WTC11 (cell line): ENCODE measurements at regions not wholly inside any gene's neighbourhood (a gene's known extent, or its start where the extent isn't known, plus 50 kb on each side); places are given as distances from the start of the nearest gene placed in this dataset.

Experiments
- ATAC-seq: fragments of 200-7000 bp; cut with Tn5 transposase; 2 replicates; pipeline ENCODE4 v1.10.0; 2021; ENCODE audit warnings: mild to moderate bottlenecking, moderate library complexity
- CTCF ChIA-PET: fragments of 300-600 bp; sonication (Branson Sonifier 250); formaldehyde crosslinking; loops from one replicate; lab custom pipeline; 2021; ENCODE audit warnings: antibody characterized with exemption; lab: Charles Lee
- POLR2A ChIA-PET: fragments of 350-600 bp; sonication (Branson Sonifier 250); formaldehyde crosslinking; loops from one replicate; lab custom pipeline; 2021; ENCODE audit warnings: antibody characterized with exemption; lab: Charles Lee
- DNase-seq: peaks from one replicate; pipeline ENCODE4 v3.0.0; 2021; ENCODE audit warnings: low spot score
- H3K27ac Mint-ChIP-seq: 2 replicates; pipeline ENCODE4 v1.8.0; 2021; ENCODE audit warnings: mixed read lengths
- H3K27me3 Mint-ChIP-seq: 2 replicates; pipeline ENCODE4 v1.8.0; 2021; ENCODE audit warnings: low read depth, mild to moderate bottlenecking, moderate library complexity, mixed read lengths
- H3K36me3 Mint-ChIP-seq: 2 replicates; pipeline ENCODE4 v1.8.0; 2021; ENCODE audit warnings: mixed read lengths
- H3K4me1 Mint-ChIP-seq: 2 replicates; pipeline ENCODE4 v1.8.0; 2022; ENCODE audit warnings: mixed read lengths
- H3K4me3 Mint-ChIP-seq: 2 replicates; pipeline ENCODE4 v1.8.0; 2021; ENCODE audit warnings: mild to moderate bottlenecking, moderate library complexity, mixed read lengths
- H3K9me3 Mint-ChIP-seq: 2 replicates; pipeline ENCODE4 v1.8.0; 2021; ENCODE audit warnings: mixed read lengths
- EMX1 ChIP-seq: fragments of 250-450 bp; sonication (Bioruptor Pico); IDR thresholded peaks from 2 replicates; pipeline ENCODE4 v1.8.0; 2021; ENCODE audit warnings: mild to moderate bottlenecking
- FOXJ3 ChIP-seq: sonication (generic); formaldehyde crosslinking; IDR thresholded peaks from 2 replicates; pipeline ENCODE4 v1.9.0; 2021; ENCODE audit warnings: missing genetic modification reagents, mild to moderate bottlenecking, borderline replicate concordance
- GRHL2 ChIP-seq: fragments of 250-450 bp; sonication (Bioruptor Pico); IDR thresholded peaks from 2 replicates; pipeline ENCODE4 v1.8.0; 2022; ENCODE audit warnings: mild to moderate bottlenecking, moderate library complexity; ENCODE audit not compliant: insufficient replicate concordance, severe bottlenecking
- GTF2I ChIP-seq: fragments of 250-450 bp; sonication (Bioruptor Pico); conservative IDR thresholded peaks from 2 replicates; pipeline ENCODE4 v1.4.0; 2021; ENCODE audit warnings: mild to moderate bottlenecking
- JAZF1 ChIP-seq: fragments of 250-450 bp; sonication (Bioruptor Pico); IDR thresholded peaks from 2 replicates; pipeline ENCODE4 v1.9.0; 2021; ENCODE audit warnings: moderate library complexity, mild to moderate bottlenecking, inconsistent platforms
- NFE2L1 ChIP-seq: sonication (generic); formaldehyde crosslinking; IDR thresholded peaks from 2 replicates; pipeline ENCODE4 v1.8.1; 2023; ENCODE audit warnings: missing genetic modification reagents
- NR2C2 ChIP-seq: sonication (generic); formaldehyde crosslinking; IDR thresholded peaks from 2 replicates; pipeline ENCODE4 v1.8.0; 2022; ENCODE audit warnings: mild to moderate bottlenecking, missing genetic modification reagents
- SMAD3 ChIP-seq: sonication (generic); formaldehyde crosslinking; IDR thresholded peaks from 2 replicates; pipeline ENCODE4 v1.8.0; 2022; ENCODE audit warnings: missing genetic modification reagents, mild to moderate bottlenecking, borderline replicate concordance
- SMAD4 ChIP-seq: sonication (generic); formaldehyde crosslinking; IDR thresholded peaks from 2 replicates; pipeline ENCODE4 v1.8.0; 2022; ENCODE audit warnings: mild to moderate bottlenecking, missing genetic modification reagents
- SP1 ChIP-seq: sonication (generic); formaldehyde crosslinking; conservative IDR thresholded peaks from 2 replicates; pipeline ENCODE4 v1.8.1; 2022; ENCODE audit warnings: missing genetic modification reagents
- TEAD4 ChIP-seq: sonication (generic); formaldehyde crosslinking; IDR thresholded peaks from 2 replicates; pipeline ENCODE4 v1.8.0; 2022; ENCODE audit warnings: mild to moderate bottlenecking, missing genetic modification reagents
- ZNF219 ChIP-seq: sonication (generic); formaldehyde crosslinking; IDR thresholded peaks from 2 replicates; pipeline ENCODE4 v1.8.0; 2023; ENCODE audit warnings: missing genetic modification reagents, mild to moderate bottlenecking, borderline replicate concordance
- ZNF317 ChIP-seq: sonication (generic); formaldehyde crosslinking; IDR thresholded peaks from 2 replicates; pipeline ENCODE4 v1.8.1; 2023; ENCODE audit warnings: low read depth, mild to moderate bottlenecking, moderate library complexity, missing genetic modification reagents, borderline replicate concordance
- ZNF396 ChIP-seq: fragments of 250-450 bp; sonication (Bioruptor Pico); IDR thresholded peaks from 2 replicates; pipeline ENCODE4 v1.8.0; 2021; ENCODE audit warnings: mild to moderate bottlenecking, moderate library complexity, borderline replicate concordance
- TF ChIP-seq, protein P1 (sequence below): fragments of 250-450 bp; sonication (Bioruptor Pico); conservative IDR thresholded peaks from 2 replicates; pipeline ENCODE4 v1.9.0; 2021; ENCODE audit warnings: mild to moderate bottlenecking
- TF ChIP-seq, protein P2 (sequence below): sonication (generic); formaldehyde crosslinking; IDR thresholded peaks from 2 replicates; pipeline ENCODE4 v1.8.0; 2022; ENCODE audit warnings: missing genetic modification reagents
- TF ChIP-seq, protein P3 (sequence below): fragments of 250-450 bp; sonication (Bioruptor Pico); IDR thresholded peaks from 2 replicates; pipeline ENCODE4 v1.9.0; 2021; ENCODE audit warnings: mild to moderate bottlenecking
- TF ChIP-seq, protein P4 (sequence below): sonication (generic); formaldehyde crosslinking; IDR thresholded peaks from 2 replicates; pipeline ENCODE4 v1.8.0; 2022; ENCODE audit warnings: mild to moderate bottlenecking, missing genetic modification reagents
- TF ChIP-seq, protein P5 (sequence below): sonication (generic); formaldehyde crosslinking; IDR thresholded peaks from 2 replicates; pipeline ENCODE4 v1.8.1; 2022; ENCODE audit warnings: low read depth, missing genetic modification reagents, borderline replicate concordance
- TF ChIP-seq, protein P6 (sequence below): sonication (generic); formaldehyde crosslinking; IDR thresholded peaks from 2 replicates; pipeline ENCODE4 v1.8.1; 2023; ENCODE audit warnings: mild to moderate bottlenecking, missing genetic modification reagents
- TF ChIP-seq, protein P7 (sequence below): sonication (generic); formaldehyde crosslinking; IDR thresholded peaks from 2 replicates; pipeline ENCODE4 v1.8.1; 2022; ENCODE audit warnings: missing genetic modification reagents, borderline replicate concordance

DNA sequence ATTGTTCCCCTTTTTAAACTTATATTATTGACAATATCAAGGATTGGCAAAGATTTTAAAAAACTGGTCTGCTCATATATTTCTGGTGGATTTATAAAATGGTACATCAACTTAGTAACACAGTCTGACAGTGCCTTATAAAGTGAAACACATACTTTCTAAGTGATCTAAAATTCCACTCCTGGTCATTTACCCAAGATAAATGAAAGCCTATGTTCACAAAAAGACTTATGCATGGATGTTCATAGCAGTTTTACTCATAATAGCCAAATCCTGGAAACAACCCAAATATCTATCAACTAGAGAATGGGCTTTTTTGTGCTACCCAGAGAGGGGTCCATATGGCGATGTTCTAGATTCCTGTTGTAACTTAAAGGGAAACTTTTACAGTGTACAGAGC lies 222.4 kb upstream of the FAM83B start:
- H3K27ac Mint-ChIP-seq: no peak overlapping the region
- TF ChIP-seq SMAD4 (CRISPR knock-in tag): no peak
- TF ChIP-seq GTF2I (CRISPR knock-in tag): no peak
- TF ChIP-seq EMX1 (CRISPR knock-in tag): no peak
- TF ChIP-seq ZNF219 (CRISPR knock-in tag): no peak
- no peak for TF ChIP-seq GRHL2
- TF ChIP-seq FOXJ3 (CRISPR knock-in tag): no peak
- TF ChIP-seq JAZF1 (CRISPR knock-in tag): no peak
- TF ChIP-seq, protein P1, sequence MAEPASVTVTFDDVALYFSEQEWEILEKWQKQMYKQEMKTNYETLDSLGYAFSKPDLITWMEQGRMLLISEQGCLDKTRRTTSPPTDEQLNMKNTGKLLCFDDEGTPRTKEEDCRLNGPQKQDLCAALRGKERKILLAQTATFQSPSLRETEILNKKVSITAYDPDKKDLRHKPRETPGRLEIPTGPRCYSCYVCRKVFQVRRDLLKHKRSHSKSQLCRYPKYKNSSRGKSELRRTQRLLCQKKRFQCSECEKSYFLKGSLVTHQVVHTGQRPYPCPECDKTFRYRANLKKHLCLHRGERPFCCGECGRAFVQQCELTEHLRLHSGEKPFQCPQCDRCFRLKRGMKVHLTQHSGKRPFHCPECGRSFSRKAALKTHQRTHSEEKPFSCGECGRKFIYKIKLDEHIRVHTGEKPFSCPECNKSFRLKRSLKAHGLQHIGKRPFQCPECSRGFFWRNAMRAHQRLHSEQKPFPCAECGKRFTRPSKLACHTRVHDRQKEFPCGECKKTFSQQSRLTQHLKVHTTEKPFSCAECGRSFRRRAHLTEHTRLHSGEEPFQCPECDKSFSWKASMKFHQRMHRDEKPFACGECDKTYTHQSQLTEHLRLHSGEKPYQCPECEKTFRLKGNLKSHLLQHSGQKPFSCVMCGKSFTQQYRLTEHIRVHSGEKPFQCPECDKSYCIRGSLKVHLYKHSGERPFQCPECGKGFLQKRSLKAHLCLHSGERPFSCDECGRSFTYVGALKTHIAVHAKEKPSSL: no peak
- TF ChIP-seq, protein P2, sequence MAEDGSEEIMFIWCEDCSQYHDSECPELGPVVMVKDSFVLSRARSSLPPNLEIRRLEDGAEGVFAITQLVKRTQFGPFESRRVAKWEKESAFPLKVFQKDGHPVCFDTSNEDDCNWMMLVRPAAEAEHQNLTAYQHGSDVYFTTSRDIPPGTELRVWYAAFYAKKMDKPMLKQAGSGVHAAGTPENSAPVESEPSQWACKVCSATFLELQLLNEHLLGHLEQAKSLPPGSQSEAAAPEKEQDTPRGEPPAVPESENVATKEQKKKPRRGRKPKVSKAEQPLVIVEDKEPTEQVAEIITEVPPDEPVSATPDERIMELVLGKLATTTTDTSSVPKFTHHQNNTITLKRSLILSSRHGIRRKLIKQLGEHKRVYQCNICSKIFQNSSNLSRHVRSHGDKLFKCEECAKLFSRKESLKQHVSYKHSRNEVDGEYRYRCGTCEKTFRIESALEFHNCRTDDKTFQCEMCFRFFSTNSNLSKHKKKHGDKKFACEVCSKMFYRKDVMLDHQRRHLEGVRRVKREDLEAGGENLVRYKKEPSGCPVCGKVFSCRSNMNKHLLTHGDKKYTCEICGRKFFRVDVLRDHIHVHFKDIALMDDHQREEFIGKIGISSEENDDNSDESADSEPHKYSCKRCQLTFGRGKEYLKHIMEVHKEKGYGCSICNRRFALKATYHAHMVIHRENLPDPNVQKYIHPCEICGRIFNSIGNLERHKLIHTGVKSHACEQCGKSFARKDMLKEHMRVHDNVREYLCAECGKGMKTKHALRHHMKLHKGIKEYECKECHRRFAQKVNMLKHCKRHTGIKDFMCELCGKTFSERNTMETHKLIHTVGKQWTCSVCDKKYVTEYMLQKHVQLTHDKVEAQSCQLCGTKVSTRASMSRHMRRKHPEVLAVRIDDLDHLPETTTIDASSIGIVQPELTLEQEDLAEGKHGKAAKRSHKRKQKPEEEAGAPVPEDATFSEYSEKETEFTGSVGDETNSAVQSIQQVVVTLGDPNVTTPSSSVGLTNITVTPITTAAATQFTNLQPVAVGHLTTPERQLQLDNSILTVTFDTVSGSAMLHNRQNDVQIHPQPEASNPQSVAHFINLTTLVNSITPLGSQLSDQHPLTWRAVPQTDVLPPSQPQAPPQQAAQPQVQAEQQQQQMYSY (CRISPR knock-in tag): no peak
- H3K4me1 Mint-ChIP-seq: no peaks in the 10 kb centered on the region
- no peak for ATAC-seq
- H3K27me3 Mint-ChIP-seq: no peaks in the 10 kb centered on the region; the same call in 1 of the 2 replicates
- H3K36me3 Mint-ChIP-seq: no peaks in the 10 kb centered on the region
- no peaks in the 10 kb centered on the region for H3K9me3 Mint-ChIP-seq
- POLR2A ChIA-PET: no interaction called here
- no peak overlapping the region for H3K4me3 Mint-ChIP-seq
- no peak for DNase-seq
- CTCF ChIA-PET: no interaction called here

DNA sequence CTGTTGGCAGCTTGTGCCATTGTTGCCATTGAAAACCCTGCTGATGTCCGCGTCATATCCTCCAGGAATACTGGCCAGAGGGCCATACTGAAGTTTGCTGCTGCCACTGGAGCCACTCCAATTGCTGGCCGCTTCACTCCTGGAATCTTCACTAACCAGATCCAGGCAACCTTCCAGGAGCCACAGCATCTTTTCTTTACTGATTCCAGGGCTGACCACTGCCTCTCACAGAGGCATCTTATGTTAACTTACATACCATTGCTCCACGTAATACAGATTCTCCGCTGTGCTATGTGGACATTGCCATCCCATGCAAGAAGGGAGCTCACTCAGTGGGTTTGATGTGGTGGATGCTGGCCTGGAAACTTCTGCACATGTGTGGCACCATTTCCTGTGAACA lies 221.8 kb upstream of the FAM83B start:
- no peak overlapping the region for H3K4me3 Mint-ChIP-seq
- no peaks in the 10 kb centered on the region for H3K9me3 Mint-ChIP-seq
- H3K36me3 Mint-ChIP-seq: no peaks in the 10 kb centered on the region
- no peaks in the 10 kb centered on the region; the same call in 1 of the 2 replicates for H3K27me3 Mint-ChIP-seq
- no peak for ATAC-seq
- no peak overlapping the region for H3K27ac Mint-ChIP-seq
- ChIA-PET POLR2A (no interaction called here), CTCF (no interaction called here)
- no peak for DNase-seq
- no peaks in the 10 kb centered on the region for H3K4me1 Mint-ChIP-seq
- TF ChIP-seq ZNF317 (CRISPR knock-in tag) (no peak), FOXJ3 (CRISPR knock-in tag) (no peak), NFE2L1 (CRISPR knock-in tag) (no peak), SMAD3 (no peak), ZNF396 (CRISPR knock-in tag) (no peak), SP1 (no peak), TEAD4 (CRISPR knock-in tag) (no peak), GTF2I (CRISPR knock-in tag) (no peak), NR2C2 (no peak), GRHL2 (no peak)
- TF ChIP-seq, protein P1: no peak
- TF ChIP-seq, protein P3, sequence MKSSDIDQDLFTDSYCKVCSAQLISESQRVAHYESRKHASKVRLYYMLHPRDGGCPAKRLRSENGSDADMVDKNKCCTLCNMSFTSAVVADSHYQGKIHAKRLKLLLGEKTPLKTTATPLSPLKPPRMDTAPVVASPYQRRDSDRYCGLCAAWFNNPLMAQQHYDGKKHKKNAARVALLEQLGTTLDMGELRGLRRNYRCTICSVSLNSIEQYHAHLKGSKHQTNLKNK (CRISPR knock-in tag): no peak
- TF ChIP-seq, protein P4, sequence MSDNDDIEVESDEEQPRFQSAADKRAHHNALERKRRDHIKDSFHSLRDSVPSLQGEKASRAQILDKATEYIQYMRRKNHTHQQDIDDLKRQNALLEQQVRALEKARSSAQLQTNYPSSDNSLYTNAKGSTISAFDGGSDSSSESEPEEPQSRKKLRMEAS (CRISPR knock-in tag): no peak
- TF ChIP-seq, protein P5, sequence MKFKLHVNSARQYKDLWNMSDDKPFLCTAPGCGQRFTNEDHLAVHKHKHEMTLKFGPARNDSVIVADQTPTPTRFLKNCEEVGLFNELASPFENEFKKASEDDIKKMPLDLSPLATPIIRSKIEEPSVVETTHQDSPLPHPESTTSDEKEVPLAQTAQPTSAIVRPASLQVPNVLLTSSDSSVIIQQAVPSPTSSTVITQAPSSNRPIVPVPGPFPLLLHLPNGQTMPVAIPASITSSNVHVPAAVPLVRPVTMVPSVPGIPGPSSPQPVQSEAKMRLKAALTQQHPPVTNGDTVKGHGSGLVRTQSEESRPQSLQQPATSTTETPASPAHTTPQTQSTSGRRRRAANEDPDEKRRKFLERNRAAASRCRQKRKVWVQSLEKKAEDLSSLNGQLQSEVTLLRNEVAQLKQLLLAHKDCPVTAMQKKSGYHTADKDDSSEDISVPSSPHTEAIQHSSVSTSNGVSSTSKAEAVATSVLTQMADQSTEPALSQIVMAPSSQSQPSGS (CRISPR knock-in tag): no peak
- TF ChIP-seq, protein P6, sequence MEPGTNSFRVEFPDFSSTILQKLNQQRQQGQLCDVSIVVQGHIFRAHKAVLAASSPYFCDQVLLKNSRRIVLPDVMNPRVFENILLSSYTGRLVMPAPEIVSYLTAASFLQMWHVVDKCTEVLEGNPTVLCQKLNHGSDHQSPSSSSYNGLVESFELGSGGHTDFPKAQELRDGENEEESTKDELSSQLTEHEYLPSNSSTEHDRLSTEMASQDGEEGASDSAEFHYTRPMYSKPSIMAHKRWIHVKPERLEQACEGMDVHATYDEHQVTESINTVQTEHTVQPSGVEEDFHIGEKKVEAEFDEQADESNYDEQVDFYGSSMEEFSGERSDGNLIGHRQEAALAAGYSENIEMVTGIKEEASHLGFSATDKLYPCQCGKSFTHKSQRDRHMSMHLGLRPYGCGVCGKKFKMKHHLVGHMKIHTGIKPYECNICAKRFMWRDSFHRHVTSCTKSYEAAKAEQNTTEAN (CRISPR knock-in tag): no peak
- TF ChIP-seq, protein P7, sequence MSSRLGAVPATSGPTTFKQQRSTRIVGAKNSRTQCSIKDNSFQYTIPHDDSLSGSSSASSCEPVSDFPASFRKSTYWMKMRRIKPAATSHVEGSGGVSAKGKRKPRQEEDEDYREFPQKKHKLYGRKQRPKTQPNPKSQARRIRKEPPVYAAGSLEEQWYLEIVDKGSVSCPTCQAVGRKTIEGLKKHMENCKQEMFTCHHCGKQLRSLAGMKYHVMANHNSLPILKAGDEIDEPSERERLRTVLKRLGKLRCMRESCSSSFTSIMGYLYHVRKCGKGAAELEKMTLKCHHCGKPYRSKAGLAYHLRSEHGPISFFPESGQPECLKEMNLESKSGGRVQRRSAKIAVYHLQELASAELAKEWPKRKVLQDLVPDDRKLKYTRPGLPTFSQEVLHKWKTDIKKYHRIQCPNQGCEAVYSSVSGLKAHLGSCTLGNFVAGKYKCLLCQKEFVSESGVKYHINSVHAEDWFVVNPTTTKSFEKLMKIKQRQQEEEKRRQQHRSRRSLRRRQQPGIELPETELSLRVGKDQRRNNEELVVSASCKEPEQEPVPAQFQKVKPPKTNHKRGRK (CRISPR knock-in tag): no peak
